HEK293T (cell line): ENCODE measurements at regions not wholly inside any gene's neighbourhood (a gene's known extent, or its start where the extent isn't known, plus 50 kb on each side); places are given as distances from the start of the nearest gene placed in this dataset.

Source experiments
- CTCF ChIA-PET: fragments of 350-600 bp; formaldehyde crosslinking; extraction: SDS; loops from one replicate; lab custom pipeline; 2021; ENCODE audit warnings: antibody characterized with exemption, inconsistent platforms; lab: Yijun Ruan, JAX
- POLR2A ChIA-PET: fragments of 350-600 bp; formaldehyde crosslinking; extraction: SDS; loops from one replicate; lab custom pipeline; 2020; ENCODE audit warnings: antibody characterized with exemption, inconsistent platforms; lab: Yijun Ruan, JAX
- DNase-seq: peaks from one replicate; pipeline ENCODE4 v3.0.0; 2012; ENCODE audit warnings: mixed read lengths; ENCODE audit errors: extremely low spot score
- ARNT ChIP-seq: fragments of 450-650 bp; IDR thresholded peaks from 2 replicates; pipeline ENCODE4 v1.6.1; 2017; ENCODE audit warnings: mild to moderate bottlenecking
- BHLHE40 ChIP-seq: fragments of 450-650 bp; IDR thresholded peaks from 2 replicates; pipeline ENCODE4 v1.6.1; 2016; ENCODE audit warnings: mild to moderate bottlenecking, moderate library complexity, borderline replicate concordance
- CTBP1 ChIP-seq: fragments of 450-650 bp; IDR thresholded peaks from 2 replicates; pipeline ENCODE4 v1.6.1; 2016; ENCODE audit warnings: borderline replicate concordance
- ELF4 ChIP-seq: fragments of 450-650 bp; IDR thresholded peaks from 2 replicates; pipeline ENCODE4 v1.6.1; 2017; ENCODE audit warnings: antibody characterized with exemption
- FOXA1 ChIP-seq: fragments of 450-650 bp; IDR thresholded peaks from 2 replicates; pipeline ENCODE4 v1.6.1; 2016; ENCODE audit warnings: mild to moderate bottlenecking
- FOXK2 ChIP-seq: fragments of 450-650 bp; IDR thresholded peaks from 2 replicates; pipeline ENCODE4 v1.6.1; 2016; ENCODE audit warnings: mild to moderate bottlenecking
- FOXM1 ChIP-seq: fragments of 450-650 bp; IDR thresholded peaks from 2 replicates; pipeline ENCODE4 v1.6.1; 2017; ENCODE audit warnings: mild to moderate bottlenecking, borderline replicate concordance
- HDGF ChIP-seq: fragments of 450-650 bp; IDR thresholded peaks from 2 replicates; pipeline ENCODE4 v1.6.1; 2017; ENCODE audit warnings: antibody characterized with exemption, borderline replicate concordance
- L3MBTL2 ChIP-seq: fragments of 450-650 bp; conservative IDR thresholded peaks from 2 replicates; pipeline ENCODE4 v1.6.1; 2016; ENCODE audit warnings: mild to moderate bottlenecking
- LEF1 ChIP-seq: fragments of 450-650 bp; IDR thresholded peaks from 2 replicates; pipeline ENCODE4 v1.6.1; 2017; ENCODE audit warnings: mild to moderate bottlenecking, borderline replicate concordance
- NFRKB ChIP-seq: fragments of 450-650 bp; IDR thresholded peaks from 2 replicates; pipeline ENCODE4 v1.6.1; 2016; ENCODE audit warnings: mild to moderate bottlenecking, moderate library complexity
- PKNOX1 ChIP-seq: fragments of 450-650 bp; IDR thresholded peaks from 2 replicates; pipeline ENCODE4 v1.6.1; 2016
- SP1 ChIP-seq: fragments of 450-650 bp; IDR thresholded peaks from 2 replicates; pipeline ENCODE4 v1.6.1; 2017
- SUZ12 ChIP-seq: fragments of 450-650 bp; IDR thresholded peaks from 2 replicates; pipeline ENCODE4 v1.6.1; 2016; ENCODE audit warnings: mild to moderate bottlenecking
- TARDBP ChIP-seq: fragments of 450-650 bp; IDR thresholded peaks from 2 replicates; pipeline ENCODE4 v1.6.1; 2016
- ZNF384 ChIP-seq: fragments of 450-650 bp; IDR thresholded peaks from 2 replicates; pipeline ENCODE4 v1.6.1; 2016

GRCh38 chr1:58166417-58166816 lies 380.1 kb downstream of the OMA1 start:
- TF ChIP-seq L3MBTL2 (no peak), TARDBP (no peak), FOXK2 (no peak), LEF1 (no peak), ELF4 (no peak), FOXM1 (no peak), CTBP1 (no peak), ZNF384 (no peak), BHLHE40 (no peak), HDGF (no peak), SUZ12 (no peak), FOXA1 (no peak), ARNT (no peak), SP1 (no peak), PKNOX1 (no peak), NFRKB (no peak)
- CTCF ChIA-PET = no interaction called here
- POLR2A ChIA-PET = no interaction called here
- no peak for DNase-seq

GRCh38 chr1:58165073-58165472 lies 381.5 kb downstream of the OMA1 start:
- CTCF ChIA-PET = interaction anchor here (0.6 to 1.7 kb wide), 2 partner anchors 10 to 359 kb away, joined by 4 to 9 read pairs; no protein-coding TSS in a partner anchor
- DNase-seq = no peak
- POLR2A ChIA-PET = no interaction called here
- no peak for TF ChIP-seq ZNF384
- TF ChIP-seq FOXM1 = no peak
- TF ChIP-seq BHLHE40 = no peak
- TF ChIP-seq ELF4 = no peak
- TF ChIP-seq L3MBTL2 = no peak
- TF ChIP-seq NFRKB = no peak
- no peak for TF ChIP-seq ARNT
- TF ChIP-seq SUZ12 = no peak
- TF ChIP-seq HDGF = no peak
- no peak for TF ChIP-seq CTBP1
- no peak for TF ChIP-seq TARDBP
- no peak for TF ChIP-seq FOXK2
- TF ChIP-seq LEF1 = no peak
- no peak for TF ChIP-seq FOXA1
- no peak for TF ChIP-seq SP1
- no peak for TF ChIP-seq PKNOX1

- ChIA-PET POLR2A (no interaction called here), CTCF (interaction anchor here (1.1 to 1.2 kb wide), 2 partner anchors 10 to 75 kb away, joined by 3 to 4 read pairs; no protein-coding TSS in a partner anchor)
- TF ChIP-seq L3MBTL2 = no peak
- TF ChIP-seq TARDBP = no peak
- TF ChIP-seq SP1 = no peak
- TF ChIP-seq LEF1 = no peak
- no peak for TF ChIP-seq HDGF
- TF ChIP-seq FOXM1 = no peak
- TF ChIP-seq ZNF384 = no peak
- TF ChIP-seq FOXK2 = no peak
- no peak for TF ChIP-seq PKNOX1
- TF ChIP-seq FOXA1 = no peak
- peak; percentile 71 for DNase-seq
Observed at GRCh38 chr1:58162952-58163550, 383.5 kb downstream of the OMA1 start.

GRCh38 chr1:58159434-58159830 lies 387.1 kb downstream of the OMA1 start:
- ChIA-PET POLR2A (no interaction called here), CTCF (no interaction called here)
- no peak for DNase-seq
- TF ChIP-seq ARNT (no peak), PKNOX1 (no peak), HDGF (no peak), BHLHE40 (no peak), NFRKB (no peak), ELF4 (no peak), TARDBP (no peak), FOXM1 (no peak), SUZ12 (no peak), FOXA1 (no peak), FOXK2 (no peak), LEF1 (no peak)

- CTCF ChIA-PET = no interaction called here
- TF ChIP-seq FOXA1 = no peak
- no peak for TF ChIP-seq TARDBP
- TF ChIP-seq CTBP1 = no peak
- TF ChIP-seq L3MBTL2 = no peak
- TF ChIP-seq ZNF384 = no peak
- TF ChIP-seq BHLHE40 = no peak
- no peak for TF ChIP-seq ELF4
- no peak for TF ChIP-seq FOXK2
- no peak for TF ChIP-seq LEF1
- TF ChIP-seq ARNT = no peak
- TF ChIP-seq NFRKB = no peak
- no peak for TF ChIP-seq SUZ12
- DNase-seq = no peak
- POLR2A ChIA-PET = no interaction called here
Observed at GRCh38 chr1:58158506-58159433, 387.8 kb downstream of the OMA1 start.
